ENCODE measurements at regions not wholly inside any gene's neighbourhood (a gene's known extent, or its start where the extent isn't known, plus 50 kb on each side); places are given as distances from the start of the nearest gene placed in this dataset.
A peak's percentile ranks its signal among the peaks of the same experiment; 100 is the strongest.

DNA sequence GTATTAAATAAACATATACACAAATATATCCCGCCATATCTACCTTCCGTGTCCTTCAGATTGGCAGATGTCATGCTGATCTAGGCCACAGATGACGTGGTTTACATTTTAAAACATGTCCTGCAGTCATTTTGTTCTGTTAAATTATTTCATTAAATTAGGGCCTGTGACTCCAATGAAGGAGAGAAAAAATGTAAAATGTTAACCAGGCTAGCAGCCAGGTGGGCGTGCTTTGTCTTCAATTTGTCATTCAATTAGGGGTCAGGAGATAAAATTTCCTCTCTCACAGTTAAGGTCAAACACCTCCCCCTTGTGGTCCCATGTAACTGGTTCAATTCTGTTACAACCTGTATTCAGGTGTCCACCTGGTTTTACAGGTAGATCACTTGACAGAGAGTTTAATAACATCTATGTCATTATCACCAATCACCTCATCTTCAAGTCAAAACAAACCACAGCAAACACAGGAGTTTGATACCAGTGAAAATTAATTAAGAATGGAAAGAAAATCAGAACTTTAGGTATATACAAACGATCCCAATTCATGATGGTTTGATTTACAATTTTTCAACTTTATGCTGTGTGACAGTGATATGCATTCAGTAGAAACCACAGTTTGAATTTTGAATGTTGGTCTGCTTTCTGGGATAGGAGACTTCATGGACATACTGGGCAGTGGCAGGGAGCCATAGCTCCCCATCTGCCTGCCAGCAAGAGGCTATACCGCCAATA is 339.4 kb downstream of the CMPK2 start:
- no peak overlapping the region for H3K4me2 ChIP-seq (ENCODE audit: low read depth, low read length, poor library complexity, severe bottlenecking)
- no peak overlapping the region for H2AFZ ChIP-seq (ENCODE audit: low read length)
- no peak overlapping the region for H3K4me3 ChIP-seq (ENCODE audit: low read length, poor library complexity, severe bottlenecking)
- H3K9me3 ChIP-seq (ENCODE audit: insufficient read depth, low read depth, low read length), result no peaks in the 10 kb centered on the region
- H3K9me2 ChIP-seq (replicated peaks; ENCODE audit: low read depth, low read length), result no peaks in the 10 kb centered on the region
- no peaks in the 10 kb centered on the region for H4K20me1 ChIP-seq (ENCODE audit: insufficient read depth, low read length, poor library complexity, severe bottlenecking)
- no peaks in the 10 kb centered on the region for H3F3A ChIP-seq (ENCODE audit: low read depth)
- no peaks in the 10 kb centered on the region for H3K27me3 ChIP-seq (ENCODE audit: insufficient read depth, low read length, poor library complexity, severe bottlenecking)
- no peaks in the 10 kb centered on the region for H3K79me2 ChIP-seq (ENCODE audit: insufficient read depth, low read length)
- H3K4me1 ChIP-seq (ENCODE audit: insufficient read depth, low read length, poor library complexity, severe bottlenecking), result no peaks in the 10 kb centered on the region
- TF ChIP-seq EZH2phosphoT487 (IDR thresholded peaks at IDR 0.05; ENCODE audit: borderline replicate concordance), result no peak
- TF ChIP-seq, protein P1, sequence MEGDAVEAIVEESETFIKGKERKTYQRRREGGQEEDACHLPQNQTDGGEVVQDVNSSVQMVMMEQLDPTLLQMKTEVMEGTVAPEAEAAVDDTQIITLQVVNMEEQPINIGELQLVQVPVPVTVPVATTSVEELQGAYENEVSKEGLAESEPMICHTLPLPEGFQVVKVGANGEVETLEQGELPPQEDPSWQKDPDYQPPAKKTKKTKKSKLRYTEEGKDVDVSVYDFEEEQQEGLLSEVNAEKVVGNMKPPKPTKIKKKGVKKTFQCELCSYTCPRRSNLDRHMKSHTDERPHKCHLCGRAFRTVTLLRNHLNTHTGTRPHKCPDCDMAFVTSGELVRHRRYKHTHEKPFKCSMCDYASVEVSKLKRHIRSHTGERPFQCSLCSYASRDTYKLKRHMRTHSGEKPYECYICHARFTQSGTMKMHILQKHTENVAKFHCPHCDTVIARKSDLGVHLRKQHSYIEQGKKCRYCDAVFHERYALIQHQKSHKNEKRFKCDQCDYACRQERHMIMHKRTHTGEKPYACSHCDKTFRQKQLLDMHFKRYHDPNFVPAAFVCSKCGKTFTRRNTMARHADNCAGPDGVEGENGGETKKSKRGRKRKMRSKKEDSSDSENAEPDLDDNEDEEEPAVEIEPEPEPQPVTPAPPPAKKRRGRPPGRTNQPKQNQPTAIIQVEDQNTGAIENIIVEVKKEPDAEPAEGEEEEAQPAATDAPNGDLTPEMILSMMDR (conservative IDR thresholded peaks at IDR 0.05; ENCODE audit: low read length), result peak; percentile 24; the same call in 1 of the 2 replicates
- H3K36me3 ChIP-seq (ENCODE audit: insufficient read depth, low read length), result no peaks in the 10 kb centered on the region
- no peak overlapping the region for H3K9ac ChIP-seq (ENCODE audit: low read depth, low read length, poor library complexity, severe bottlenecking)

DNA sequence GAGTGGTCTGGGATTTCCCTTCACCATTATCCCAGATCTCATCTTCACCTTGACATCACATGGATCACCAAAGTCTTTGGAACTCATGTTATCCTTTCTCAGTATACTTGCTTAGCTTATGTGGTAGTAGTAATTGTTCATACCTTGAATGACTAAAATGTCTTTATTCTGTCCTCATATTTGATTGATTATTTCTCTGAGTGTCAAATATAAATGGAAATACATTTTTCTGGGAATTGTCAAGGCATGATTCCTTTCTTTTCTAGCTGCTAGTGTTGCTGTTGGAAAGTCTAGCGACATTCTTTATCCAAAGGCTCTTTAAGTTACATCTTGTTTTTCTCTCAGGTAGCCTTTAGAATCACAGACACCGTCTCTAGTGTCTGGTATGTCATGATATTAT is 334.4 kb downstream of the CMPK2 start:
- Histone ChIP-seq H3K4me3 (ENCODE audit: low read length, poor library complexity, severe bottlenecking) (no peak overlapping the region), H3K27me3 (ENCODE audit: insufficient read depth, low read length, poor library complexity, severe bottlenecking) (no peaks in the 10 kb centered on the region), H3K4me2 (ENCODE audit: low read depth, low read length, poor library complexity, severe bottlenecking) (no peak overlapping the region), H3K9me2 (replicated peaks; ENCODE audit: low read depth, low read length) (no peaks in the 10 kb centered on the region), H3F3A (ENCODE audit: low read depth) (no peaks in the 10 kb centered on the region), H2AFZ (ENCODE audit: low read length) (no peak overlapping the region), H3K9me3 (ENCODE audit: insufficient read depth, low read depth, low read length) (no peaks in the 10 kb centered on the region), H4K20me1 (ENCODE audit: insufficient read depth, low read length, poor library complexity, severe bottlenecking) (no peaks in the 10 kb centered on the region), H3K9ac (ENCODE audit: low read depth, low read length, poor library complexity, severe bottlenecking) (no peak overlapping the region), H3K79me2 (ENCODE audit: insufficient read depth, low read length) (no peaks in the 10 kb centered on the region), H3K36me3 (ENCODE audit: insufficient read depth, low read length) (no peaks in the 10 kb centered on the region), H3K4me1 (ENCODE audit: insufficient read depth, low read length, poor library complexity, severe bottlenecking) (no peaks in the 10 kb centered on the region)
- TF ChIP-seq EZH2phosphoT487 (IDR thresholded peaks at IDR 0.05; ENCODE audit: borderline replicate concordance), result no peak

DNA sequence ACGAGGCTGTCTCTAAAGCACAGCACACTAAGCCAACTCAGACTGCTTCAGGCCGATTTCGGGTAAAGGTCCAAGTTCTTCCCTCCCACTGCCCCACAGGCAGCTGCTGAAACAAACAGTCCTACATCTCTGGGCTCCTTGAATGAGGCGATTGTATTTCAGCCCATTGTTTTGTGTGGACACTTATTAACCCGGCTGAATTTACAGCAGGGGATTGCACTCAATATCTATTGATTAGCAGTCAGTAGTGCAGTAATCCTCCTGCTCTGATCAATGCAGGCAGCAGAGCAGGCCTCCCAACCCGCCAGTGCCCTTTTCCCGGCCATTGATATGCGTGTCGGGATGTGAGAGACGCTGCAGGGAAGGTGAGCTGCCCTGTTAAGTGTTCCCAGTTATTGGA is 330.1 kb downstream of the CMPK2 start:
- H3K36me3 ChIP-seq (ENCODE audit: insufficient read depth, low read length), result no peaks in the 10 kb centered on the region
- no peak overlapping the region for H3K4me3 ChIP-seq (ENCODE audit: low read length, poor library complexity, severe bottlenecking)
- no peaks in the 10 kb centered on the region for H3K27me3 ChIP-seq (ENCODE audit: insufficient read depth, low read length, poor library complexity, severe bottlenecking)
- no peaks in the 10 kb centered on the region for H3K9me2 ChIP-seq (replicated peaks; ENCODE audit: low read depth, low read length)
- H3K9ac ChIP-seq (ENCODE audit: low read depth, low read length, poor library complexity, severe bottlenecking), result no peak overlapping the region
- H3K4me1 ChIP-seq (ENCODE audit: insufficient read depth, low read length, poor library complexity, severe bottlenecking), result no peaks in the 10 kb centered on the region
- H3F3A ChIP-seq (ENCODE audit: low read depth), result no peaks in the 10 kb centered on the region
- H3K4me2 ChIP-seq (ENCODE audit: low read depth, low read length, poor library complexity, severe bottlenecking), result no peak overlapping the region
- H2AFZ ChIP-seq (ENCODE audit: low read length), result no peak overlapping the region
- TF ChIP-seq EZH2phosphoT487 (IDR thresholded peaks at IDR 0.05; ENCODE audit: borderline replicate concordance), result no peak
- TF ChIP-seq, protein P1 (conservative IDR thresholded peaks at IDR 0.05; ENCODE audit: low read length), result no peak
- no peaks in the 10 kb centered on the region for H4K20me1 ChIP-seq (ENCODE audit: insufficient read depth, low read length, poor library complexity, severe bottlenecking)
- H3K79me2 ChIP-seq (ENCODE audit: insufficient read depth, low read length), result no peaks in the 10 kb centered on the region
- no peaks in the 10 kb centered on the region for H3K9me3 ChIP-seq (ENCODE audit: insufficient read depth, low read depth, low read length)

DNA sequence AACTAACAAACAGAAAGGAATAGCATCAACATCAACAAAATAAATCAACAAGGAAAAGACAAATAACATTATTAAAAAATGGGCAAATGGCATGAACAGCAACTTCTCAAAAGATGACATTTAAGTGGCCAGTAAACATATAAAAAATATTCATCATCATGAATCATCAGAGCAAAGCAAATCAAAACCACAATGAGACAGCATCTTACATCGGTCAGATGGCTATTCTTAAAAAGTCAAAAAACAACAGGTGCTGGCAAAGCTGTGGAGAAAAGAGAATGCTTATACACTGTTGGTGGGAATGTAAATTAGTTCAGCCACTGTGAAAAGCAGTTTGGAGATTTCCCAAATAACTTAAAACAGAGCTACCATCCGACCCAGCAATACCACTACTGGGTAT is 327.1 kb downstream of the CMPK2 start:
- Histone ChIP-seq H4K20me1 (ENCODE audit: insufficient read depth, low read length, poor library complexity, severe bottlenecking) (no peaks in the 10 kb centered on the region), H3K79me2 (ENCODE audit: insufficient read depth, low read length) (no peaks in the 10 kb centered on the region), H2AFZ (ENCODE audit: low read length) (no peak overlapping the region), H3F3A (ENCODE audit: low read depth) (no peaks in the 10 kb centered on the region), H3K4me2 (ENCODE audit: low read depth, low read length, poor library complexity, severe bottlenecking) (no peak overlapping the region), H3K9me2 (replicated peaks; ENCODE audit: low read depth, low read length) (no peaks in the 10 kb centered on the region), H3K4me3 (ENCODE audit: low read length, poor library complexity, severe bottlenecking) (no peak overlapping the region), H3K36me3 (ENCODE audit: insufficient read depth, low read length) (no peaks in the 10 kb centered on the region), H3K27me3 (ENCODE audit: insufficient read depth, low read length, poor library complexity, severe bottlenecking) (no peaks in the 10 kb centered on the region), H3K4me1 (ENCODE audit: insufficient read depth, low read length, poor library complexity, severe bottlenecking) (no peaks in the 10 kb centered on the region), H3K9ac (ENCODE audit: low read depth, low read length, poor library complexity, severe bottlenecking) (no peak overlapping the region), H3K9me3 (ENCODE audit: insufficient read depth, low read depth, low read length) (no peaks in the 10 kb centered on the region)
- TF ChIP-seq EZH2phosphoT487 (IDR thresholded peaks at IDR 0.05; ENCODE audit: borderline replicate concordance), result no peak
- TF ChIP-seq, protein P1 (conservative IDR thresholded peaks at IDR 0.05; ENCODE audit: low read length), result no peak

Measured in Loucy (cell line).